Right atrium auricular region (tissue), 2 donors: ENCODE measurements at regions not wholly inside any gene's neighbourhood (a gene's known extent, or its start where the extent isn't known, plus 50 kb on each side); places are given as distances from the start of the nearest gene placed in this dataset.

Experiments
- DNase-seq: peaks from one replicate; pipeline ENCODE4 v3.0.0-alpha.2; 2019; ENCODE audit warnings: low spot score
- H3K27ac ChIP-seq, 2 donors: fragments of 200-600 bp; sonication (generic); 1 replicate in 1 of 2; 2 replicates in 1 of 2; pipeline ENCODE4 v1.5.1; 2016 to 2019
- H3K27me3 ChIP-seq, 2 donors: fragments of 200-600 bp; sonication (generic); one replicate each; pipeline versions ENCODE4 v1.5.1 to v1.6.0; 2017 to 2019
- H3K36me3 ChIP-seq: fragments of 200-600 bp; sonication (generic); one replicate; pipeline ENCODE4 v1.5.1; 2016
- H3K4me1 ChIP-seq, 2 donors: fragments of 200-600 bp; sonication (generic); one replicate each; pipeline versions ENCODE4 v1.5.1 to v1.6.0; 2017 to 2019
- H3K4me3 ChIP-seq, 2 donors: fragments of 200-600 bp; sonication (generic); 1 replicate in 1 of 2; 2 replicates in 1 of 2; pipeline ENCODE4 v1.5.1; 2017 to 2019; ENCODE audit warnings: mild to moderate bottlenecking in 1 of 2, moderate library complexity in 1 of 2
- H3K9me3 ChIP-seq, 2 donors: fragments of 200-600 bp; sonication (generic); one replicate each; pipeline ENCODE4 v1.5.1; 2019
- TF ChIP-seq, protein P1 (sequence below), 2 donors: fragments of 200-600 bp; sonication (generic); IDR thresholded peaks; one replicate each; pipeline ENCODE4 v1.5.1; 2019; ENCODE audit warnings: antibody characterized with exemption in 2 of 2

DNA sequence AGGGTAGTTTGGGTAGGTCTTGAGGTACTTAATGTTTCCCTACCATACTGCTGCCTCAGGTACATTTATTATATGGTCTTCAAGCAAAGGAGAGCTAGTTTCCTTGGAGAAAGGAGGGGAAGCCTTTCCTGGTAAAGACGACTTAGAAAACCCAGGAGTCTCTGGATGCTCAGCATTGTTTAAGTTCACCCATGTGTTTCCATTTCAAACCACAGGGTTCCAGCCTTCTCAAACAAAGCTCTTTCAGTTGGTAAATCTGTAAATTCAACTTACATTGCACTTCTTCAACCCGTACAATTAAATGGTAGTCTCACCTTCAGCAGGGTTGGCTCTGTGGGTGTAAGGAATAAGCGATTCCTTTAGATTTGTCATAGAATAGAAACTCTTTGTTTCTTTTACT, 111.9 kb upstream of the UNC5C start:
- H3K4me1 ChIP-seq = no peaks in the 10 kb centered on the region

DNA sequence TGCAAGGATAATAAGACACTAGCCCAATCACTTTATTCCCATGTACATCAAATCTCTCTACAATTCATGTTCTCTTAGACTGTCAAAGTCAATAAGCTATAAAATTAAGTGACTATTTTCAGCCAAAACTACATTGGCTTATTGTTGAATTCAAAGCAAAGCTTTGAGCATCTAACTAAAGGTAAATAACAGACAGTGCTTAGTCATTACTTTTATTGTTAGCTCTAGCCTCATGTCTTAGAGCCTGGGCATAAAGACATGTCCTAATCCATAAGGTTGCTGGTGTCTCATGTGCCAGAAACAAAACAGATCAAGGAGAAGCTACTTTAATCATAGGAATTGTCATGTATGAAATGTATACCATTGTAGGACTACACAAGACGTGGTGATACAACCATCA, 103.1 kb upstream of the UNC5C start:
- no peak for DNase-seq
- Histone ChIP-seq H3K4me1 (no peaks in the 10 kb centered on the region), H3K4me3 (no peak overlapping the region), H3K27ac (no peak overlapping the region), H3K36me3 (no peaks in the 10 kb centered on the region), H3K27me3 (no peaks in the 10 kb centered on the region), H3K9me3 (peaks cover 0 to 11% of the 10 kb centered on the region in 2 donors)
- TF ChIP-seq, protein P1, sequence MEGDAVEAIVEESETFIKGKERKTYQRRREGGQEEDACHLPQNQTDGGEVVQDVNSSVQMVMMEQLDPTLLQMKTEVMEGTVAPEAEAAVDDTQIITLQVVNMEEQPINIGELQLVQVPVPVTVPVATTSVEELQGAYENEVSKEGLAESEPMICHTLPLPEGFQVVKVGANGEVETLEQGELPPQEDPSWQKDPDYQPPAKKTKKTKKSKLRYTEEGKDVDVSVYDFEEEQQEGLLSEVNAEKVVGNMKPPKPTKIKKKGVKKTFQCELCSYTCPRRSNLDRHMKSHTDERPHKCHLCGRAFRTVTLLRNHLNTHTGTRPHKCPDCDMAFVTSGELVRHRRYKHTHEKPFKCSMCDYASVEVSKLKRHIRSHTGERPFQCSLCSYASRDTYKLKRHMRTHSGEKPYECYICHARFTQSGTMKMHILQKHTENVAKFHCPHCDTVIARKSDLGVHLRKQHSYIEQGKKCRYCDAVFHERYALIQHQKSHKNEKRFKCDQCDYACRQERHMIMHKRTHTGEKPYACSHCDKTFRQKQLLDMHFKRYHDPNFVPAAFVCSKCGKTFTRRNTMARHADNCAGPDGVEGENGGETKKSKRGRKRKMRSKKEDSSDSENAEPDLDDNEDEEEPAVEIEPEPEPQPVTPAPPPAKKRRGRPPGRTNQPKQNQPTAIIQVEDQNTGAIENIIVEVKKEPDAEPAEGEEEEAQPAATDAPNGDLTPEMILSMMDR (IDR thresholded peaks at IDR 0.05) = no peak

More for the DNA sequence above, 111.9 kb upstream of the UNC5C start:
- Histone ChIP-seq H3K36me3 (no peaks in the 10 kb centered on the region), H3K27ac (no peak overlapping the region), H3K27me3 (no peaks in the 10 kb centered on the region), H3K9me3 (peaks cover 0 to 15% of the 10 kb centered on the region in 2 donors), H3K4me3 (no peak overlapping the region)
- TF ChIP-seq, protein P1 (IDR thresholded peaks at IDR 0.05) = no peak
- no peak for DNase-seq

DNA sequence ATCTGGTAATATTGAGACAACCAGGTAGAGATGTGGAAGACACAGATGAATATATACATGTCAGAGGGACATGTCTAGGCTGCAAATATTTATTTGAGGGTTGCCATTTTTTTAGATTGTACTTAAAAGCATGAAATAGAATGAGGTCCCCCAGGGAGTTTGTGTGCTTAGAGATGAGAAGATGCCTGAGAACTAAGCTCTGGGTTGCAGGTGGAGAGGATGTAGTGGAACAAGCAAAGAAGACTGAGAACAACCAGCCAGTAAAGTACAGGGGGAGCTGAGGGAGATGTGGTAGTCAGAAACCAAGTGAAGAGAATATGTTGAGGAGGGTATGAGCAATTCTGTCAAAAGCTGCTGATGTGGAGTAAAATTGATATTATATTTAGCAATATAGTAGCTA, 95.6 kb upstream of the UNC5C start:
- Histone ChIP-seq H3K27me3 (no peaks in the 10 kb centered on the region), H3K27ac (no peak overlapping the region), H3K4me3 (no peak overlapping the region), H3K9me3 (no peaks in the 10 kb centered on the region), H3K36me3 (no peaks in the 10 kb centered on the region), H3K4me1 (no peaks in the 10 kb centered on the region)
- TF ChIP-seq, protein P1 (IDR thresholded peaks at IDR 0.05) = no peak
- no peak for DNase-seq

DNA sequence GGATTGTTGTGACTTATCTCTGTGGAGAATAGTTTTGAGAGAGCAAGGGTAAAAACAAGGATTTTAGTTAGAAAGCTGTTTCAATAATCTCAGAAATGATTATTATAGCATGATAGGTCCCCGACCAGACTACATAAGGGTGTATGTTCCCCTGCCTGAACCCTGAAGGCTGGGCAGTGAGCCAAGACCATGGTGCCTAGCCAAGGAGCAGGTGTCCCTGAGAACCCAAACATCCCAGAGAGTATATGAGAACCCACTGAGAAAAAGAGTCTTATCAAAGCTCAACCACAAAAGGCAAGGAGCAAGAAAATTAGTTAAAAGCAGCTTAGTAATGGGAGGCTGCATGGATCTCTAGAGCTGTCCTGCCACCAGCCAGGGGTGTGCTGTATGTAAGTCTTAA, 94.9 kb upstream of the UNC5C start:
- no peaks in the 10 kb centered on the region for H3K4me1 ChIP-seq
- H3K36me3 ChIP-seq = no peaks in the 10 kb centered on the region
- TF ChIP-seq, protein P1 (IDR thresholded peaks at IDR 0.05) = no peak
- H3K27me3 ChIP-seq = no peaks in the 10 kb centered on the region
- no peak overlapping the region for H3K4me3 ChIP-seq
- no peak for DNase-seq
- no peak overlapping the region for H3K27ac ChIP-seq
- H3K9me3 ChIP-seq = no peaks in the 10 kb centered on the region

DNA sequence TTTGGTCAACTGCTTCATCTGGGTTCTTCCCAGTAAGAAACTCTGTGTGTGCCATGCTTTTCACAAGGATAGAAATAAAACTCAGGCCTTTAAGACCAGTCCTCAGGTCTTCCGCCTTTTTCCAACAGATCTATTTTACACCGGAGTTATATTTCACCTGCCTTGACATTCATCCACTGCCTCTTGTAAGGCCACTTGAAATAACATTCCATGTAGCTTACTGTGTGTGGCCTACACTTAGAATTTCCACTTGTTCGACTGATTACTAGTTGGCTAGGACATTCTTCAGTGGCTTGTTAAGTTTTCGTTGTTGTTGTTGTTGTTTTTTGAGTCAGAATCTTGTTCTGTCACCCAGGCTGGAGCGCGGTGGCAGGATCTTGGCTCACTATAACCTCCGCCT, 92.8 kb upstream of the UNC5C start:
- no peak for DNase-seq
- H3K27ac ChIP-seq = no peak overlapping the region
- H3K36me3 ChIP-seq = no peaks in the 10 kb centered on the region
- no peaks in the 10 kb centered on the region for H3K9me3 ChIP-seq
- no peaks in the 10 kb centered on the region for H3K4me1 ChIP-seq
- no peaks in the 10 kb centered on the region for H3K27me3 ChIP-seq
- TF ChIP-seq, protein P1 (IDR thresholded peaks at IDR 0.05) = no peak
- H3K4me3 ChIP-seq = no peak overlapping the region

DNA sequence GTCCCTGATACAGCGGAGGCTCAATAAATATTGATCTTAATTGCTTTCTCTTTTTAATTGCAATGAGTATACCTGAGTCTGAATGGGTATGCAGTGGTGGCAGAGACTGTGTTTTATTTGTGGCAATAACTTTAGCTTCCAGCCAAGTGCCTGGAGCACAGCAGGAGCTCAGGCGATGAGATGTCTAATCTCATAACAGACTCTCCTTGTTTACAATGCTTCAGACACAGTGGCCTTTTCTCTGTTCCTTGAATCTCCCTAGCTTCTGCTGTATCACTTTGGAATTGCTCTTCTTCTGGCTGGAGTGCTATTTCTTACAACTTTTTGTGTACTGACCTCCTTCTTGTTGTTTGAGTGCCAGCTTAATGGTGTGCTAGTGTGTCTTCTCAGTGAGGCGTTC, 91.5 kb upstream of the UNC5C start:
- Histone ChIP-seq H3K9me3 (no peaks in the 10 kb centered on the region), H3K36me3 (no peaks in the 10 kb centered on the region), H3K27ac (no peak overlapping the region), H3K4me1 (no peaks in the 10 kb centered on the region), H3K27me3 (no peaks in the 10 kb centered on the region), H3K4me3 (no peak overlapping the region)
- DNase-seq = no peak
- TF ChIP-seq, protein P1 (IDR thresholded peaks at IDR 0.05) = no peak
